ENCODE measurements at regions not wholly inside any gene's neighbourhood (a gene's known extent, or its start where the extent isn't known, plus 50 kb on each side); places are given as distances from the start of the nearest gene placed in this dataset.
"Not testable (repeated sequence)": the region's sequence is repeated elsewhere in the genome, so short reads cannot be mapped to it uniquely, and the experiment has no call there.

- no peak for DNase-seq
Observed at GRCh38 chr5:25568989-25569625, 924.3 kb upstream of the CDH10 start.

- DNase-seq = no peak
Observed at GRCh38 chr5:25568294-25568693, 923.5 kb upstream of the CDH10 start.

- DNase-seq = no peak
Observed at GRCh38 chr5:25567881-25568280, 923.1 kb upstream of the CDH10 start.

GRCh38 chr5:25562656-25563055 is 917.9 kb upstream of the CDH10 start:
- DNase-seq = no peak

GRCh38 chr5:25554077-25554476 is 909.3 kb upstream of the CDH10 start:
- DNase-seq = no peak

GRCh38 chr5:25552871-25553481 is 908.2 kb upstream of the CDH10 start:
- DNase-seq = no peak

GRCh38 chr5:25550793-25551192 is 906.0 kb upstream of the CDH10 start:
- DNase-seq = no peak

- peak; percentile 69 to 80 for DNase-seq
Observed at GRCh38 chr5:25544652-25545249, 900.0 kb upstream of the CDH10 start.

GRCh38 chr5:25540628-25541027 is 895.9 kb upstream of the CDH10 start:
- no peak for DNase-seq

- DNase-seq = no peak
Observed at GRCh38 chr5:25539536-25539935, 894.8 kb upstream of the CDH10 start.

- not testable (repeated sequence) for DNase-seq
Observed at GRCh38 chr5:25536461-25536860, 891.7 kb upstream of the CDH10 start.

- DNase-seq = no peak
Observed at GRCh38 chr5:25516141-25516540, 871.4 kb upstream of the CDH10 start.

- DNase-seq = no peak
Observed at GRCh38 chr5:25515525-25515924, 870.7 kb upstream of the CDH10 start.

GRCh38 chr5:25510692-25511091 is 865.9 kb upstream of the CDH10 start:
- DNase-seq = not testable (repeated sequence)

- DNase-seq = not testable (repeated sequence)
Observed at GRCh38 chr5:25508011-25508410, 863.2 kb upstream of the CDH10 start.

- no peak for DNase-seq
Observed at GRCh38 chr5:25500635-25501034, 855.9 kb upstream of the CDH10 start.

- no peak for DNase-seq
Observed at GRCh38 chr5:25489834-25490538, 845.2 kb upstream of the CDH10 start.

GRCh38 chr5:25488119-25488518 is 843.3 kb upstream of the CDH10 start:
- DNase-seq = no peak

GRCh38 chr5:25484391-25484790 is 839.6 kb upstream of the CDH10 start:
- no peak for DNase-seq

GRCh38 chr5:25481463-25481862 is 836.7 kb upstream of the CDH10 start:
- DNase-seq = no peak

GRCh38 chr5:25459082-25459481 is 814.3 kb upstream of the CDH10 start:
- no peak for DNase-seq

GRCh38 chr5:25458628-25459027 is 813.9 kb upstream of the CDH10 start:
- no peak for DNase-seq

- DNase-seq = no peak
Observed at GRCh38 chr5:25453500-25453899, 808.7 kb upstream of the CDH10 start.

GRCh38 chr5:25451294-25451693 is 806.5 kb upstream of the CDH10 start:
- no peak for DNase-seq

Data from Kasumi-1 (cell line).